ENCODE measurements at regions not wholly inside any gene's neighbourhood (a gene's known extent, or its start where the extent isn't known, plus 50 kb on each side); places are given as distances from the start of the nearest gene placed in this dataset.
A peak's percentile ranks its signal among the peaks of the same experiment; 100 is the strongest.

GRCh38 chr2:65576861-65577601, 144.6 kb upstream of the SPRED2 start:
- H2AFZ ChIP-seq (ENCODE audit: low read length), result no peak overlapping the region
- no TSS peak for BruUV-seq (replicated peaks)
- H3K36me3 ChIP-seq (replicated peaks in 1 of 2; ENCODE audit: control insufficient read depth in 1 of 2, insufficient read depth in 2 of 2, low read length in 2 of 2), result no peaks in the 10 kb centered on the region
- 3% methylated on average over 12 of the region's 12 CpGs for WGBS (ENCODE audit: low lambda C conversion rate)
- H3K9ac ChIP-seq (ENCODE audit: insufficient read depth, low read depth, low read length), result no peak overlapping the region
- peak overlapping the region in 2 of 3 experiments; percentile 13 to 23; a peak in 1 of 6 replicates for H3K4me3 ChIP-seq (replicated peaks in 1 of 3; ENCODE audit: insufficient read depth in 1 of 3, low read depth in 2 of 3, low read length in 3 of 3)
- H3K4me2 ChIP-seq (ENCODE audit: low read depth, low read length), result peak overlapping the region; percentile 64
- H3K27me3 ChIP-seq (ENCODE audit: control insufficient read depth in 1 of 2, insufficient read depth in 2 of 2, low read length in 2 of 2), result no peaks in the 10 kb centered on the region
- peaks cover 19% of the 10 kb centered on the region for H3K4me1 ChIP-seq (ENCODE audit: insufficient read depth, low read length)
- no peaks in the 10 kb centered on the region for H3K9me3 ChIP-seq (ENCODE audit: low read length)
- no peaks in the 10 kb centered on the region for H3K79me2 ChIP-seq (ENCODE audit: insufficient read depth, low read length)
- in situ Hi-C loops (cut with HindIII; ENCODE audit: extremely low pct_ligation_motif_present, low pct_unique_long_range_greater_than_20kb), result loop anchor here (10.0 kb wide), 1 partner anchor 1242 kb away; no protein-coding TSS in a partner anchor
- POLR2A ChIA-PET, result no interaction called here
- CTCF ChIA-PET (ENCODE audit: low intra/inter-chr PET ratio, low total read pairs), result no interaction called here
- H3K27ac ChIP-seq (ENCODE audit: extremely low read length, insufficient read depth, low read length), result no peak overlapping the region
- intact Hi-C loops (cut with micrococcal nuclease; ENCODE audit: unreplicated experiment), result loop anchor here (10.0 kb wide), 3 partner anchors 392 to 592 kb away; partner anchors contain the start of genes CEP68 and SLC1A4
- no peaks in the 10 kb centered on the region for H4K20me1 ChIP-seq (ENCODE audit: insufficient read depth, low read length)
- ATAC-seq (peak; percentile 91), FAIRE-seq (no peak), DNase-seq (ENCODE audit: low spot score) (peak; percentile 91)
- TF ChIP-seq FOXA1 (IDR thresholded peaks at IDR 0.05) (no peak), FOXA1 (CRISPR knock-in tag; IDR thresholded peaks at IDR 0.05) (0 out of 2 replicates have a peak, but pooled peaks have one; percentile 17), JUNB (CRISPR knock-in tag; IDR thresholded peaks at IDR 0.05; ENCODE audit: borderline replicate concordance) (peak; percentile 95), SRSF9 (IDR thresholded peaks at IDR 0.05; ENCODE audit: borderline replicate concordance, insufficient read depth, low read depth, low read length, poor library complexity, severe bottlenecking) (no peak), PTBP1 (IDR thresholded peaks at IDR 0.05; ENCODE audit: low read depth, low read length, poor library complexity, severe bottlenecking) (no peak), PAXIP1 (CRISPR knock-in tag; conservative IDR thresholded peaks at IDR 0.05) (peak; percentile 72), SOX6 (IDR thresholded peaks at IDR 0.05) (no peak), SOX6 (CRISPR knock-in tag; IDR thresholded peaks at IDR 0.05) (peak; percentile 86), HOXD1 (CRISPR knock-in tag; IDR thresholded peaks at IDR 0.05) (no peak), ZNF362 (CRISPR knock-in tag; IDR thresholded peaks at IDR 0.05; ENCODE audit: borderline replicate concordance) (peak; percentile 73; the same call in 1 of the 2 replicates), ZMYM2 (CRISPR knock-in tag; IDR thresholded peaks at IDR 0.05) (peak; percentile 58; the same call in 1 of the 2 replicates), CREB1 (IDR thresholded peaks at IDR 0.05) (peak; percentile 78), CREB1 (CRISPR knock-in tag; IDR thresholded peaks at IDR 0.05) (0 out of 2 replicates have a peak, but pooled peaks have one; percentile 35), FOSL2 (CRISPR knock-in tag; IDR thresholded peaks at IDR 0.05) (peak; percentile 98), ZNF557 (CRISPR knock-in tag; IDR thresholded peaks at IDR 0.05) (no peak), KDM1A (CRISPR knock-in tag; IDR thresholded peaks at IDR 0.05) (peak; percentile 52; the same call in 1 of the 2 replicates), ZNF256 (CRISPR knock-in tag; conservative IDR thresholded peaks at IDR 0.05) (no peak)
